ENCODE measurements at regions not wholly inside any gene's neighbourhood (a gene's known extent, or its start where the extent isn't known, plus 50 kb on each side); places are given as distances from the start of the nearest gene placed in this dataset.
"Not testable (repeated sequence)": the region's sequence is repeated elsewhere in the genome, so short reads cannot be mapped to it uniquely, and the experiment has no call there.

DNA sequence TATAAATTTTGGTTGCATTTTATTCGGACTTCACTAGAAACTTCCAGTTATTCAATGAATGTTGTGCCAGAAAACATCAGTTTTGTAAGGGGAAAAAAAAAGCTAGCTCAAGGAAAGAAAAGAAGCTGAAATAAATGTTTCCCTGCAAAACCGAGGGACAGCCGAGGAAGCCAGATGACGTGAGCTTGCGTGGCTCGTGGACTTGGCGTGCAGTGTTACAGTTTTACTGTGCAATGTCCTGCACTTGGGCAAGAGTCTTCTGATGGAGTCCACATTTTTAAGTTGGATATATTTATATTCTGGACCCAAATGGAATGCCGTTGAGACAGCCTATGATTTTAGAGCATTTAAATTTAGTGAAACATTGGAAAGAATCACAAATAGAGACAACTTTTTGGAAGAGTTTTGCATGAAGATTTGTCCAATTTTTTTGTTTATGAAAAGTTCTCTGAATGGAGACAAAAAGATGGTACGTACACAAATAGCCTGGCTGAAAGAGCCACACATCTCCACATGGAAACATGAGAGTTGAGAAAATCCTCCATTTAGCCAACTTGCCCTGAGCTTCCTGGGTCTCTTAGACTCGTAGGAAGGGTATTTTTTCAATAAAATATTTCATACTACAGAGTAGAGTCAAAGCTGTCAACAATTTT, 210.5 kb downstream of the BANP start:
- H3K36me3 Mint-ChIP-seq, DNase-seq, H3K27ac Mint-ChIP-seq, POLR2A ChIA-PET, ATAC-seq, H3K9me3 Mint-ChIP-seq, H3K4me3 Mint-ChIP-seq, H3K4me1 Mint-ChIP-seq: not testable (repeated sequence)
- H3K27me3 Mint-ChIP-seq = peaks cover 0 to 16% (median 11%) of the 10 kb centered on the region in 5 donors

DNA sequence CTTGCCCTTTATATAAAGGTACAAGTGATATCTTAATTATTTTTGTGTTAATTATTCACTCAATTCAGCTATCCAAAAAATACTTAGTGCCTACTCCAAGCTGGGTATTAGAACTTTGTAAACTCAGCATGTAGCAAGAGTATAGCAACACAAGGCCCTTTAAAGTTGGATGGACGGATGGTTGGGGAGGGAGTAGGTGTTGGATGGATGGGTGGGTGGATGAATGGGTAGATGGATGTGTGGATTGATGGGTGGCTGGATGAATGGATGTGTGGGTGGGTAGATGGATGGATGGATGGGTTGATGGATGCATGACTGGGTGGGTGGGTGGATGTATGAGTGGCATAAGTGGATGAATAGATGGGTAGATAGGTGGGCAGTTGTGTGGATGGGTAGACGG, 211.5 kb downstream of the BANP start:
- H3K9me3 Mint-ChIP-seq, DNase-seq, H3K27ac Mint-ChIP-seq, H3K4me1 Mint-ChIP-seq, ATAC-seq, POLR2A ChIA-PET, H3K4me3 Mint-ChIP-seq, H3K36me3 Mint-ChIP-seq: not testable (repeated sequence)
- peaks cover 0 to 17% (median 11%) of the 10 kb centered on the region in 5 donors for H3K27me3 Mint-ChIP-seq

GRCh38 chr16:88164196-88165039, 213.2 kb downstream of the BANP start:
- H3K4me1 Mint-ChIP-seq, ATAC-seq, DNase-seq, H3K27ac Mint-ChIP-seq, H3K4me3 Mint-ChIP-seq, POLR2A ChIA-PET, H3K36me3 Mint-ChIP-seq, H3K9me3 Mint-ChIP-seq: not testable (repeated sequence)
- H3K27me3 Mint-ChIP-seq = peaks cover 0 to 23% (median 11%) of the 10 kb centered on the region in 5 donors

GRCh38 chr16:88165040-88165544, 213.9 kb downstream of the BANP start:
- H3K27me3 Mint-ChIP-seq = peaks cover under 1 to 21% (median 12%) of the 10 kb centered on the region in 5 donors
- H3K4me3 Mint-ChIP-seq, ATAC-seq, DNase-seq, H3K9me3 Mint-ChIP-seq, H3K36me3 Mint-ChIP-seq, H3K4me1 Mint-ChIP-seq, H3K27ac Mint-ChIP-seq, POLR2A ChIA-PET: not testable (repeated sequence)

DNA sequence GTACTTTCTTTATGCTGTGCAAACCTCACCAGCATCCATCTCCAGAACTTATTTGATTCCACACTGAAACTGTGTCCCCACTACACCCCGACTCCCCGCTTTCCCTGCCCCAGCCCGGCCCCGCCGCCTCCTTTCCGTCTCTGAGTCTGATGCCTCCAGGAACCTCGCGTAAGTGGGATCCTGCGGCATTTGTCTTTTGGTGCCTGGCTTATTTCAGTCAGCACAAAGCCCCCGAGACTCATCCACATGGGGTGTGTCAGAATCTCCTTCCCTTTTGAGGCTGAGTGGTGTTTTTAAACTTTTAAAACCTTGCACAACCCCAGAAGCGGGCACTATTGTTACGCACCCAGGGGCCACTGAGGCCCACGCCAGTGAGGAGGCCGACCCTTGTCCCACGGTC, 214.4 kb downstream of the BANP start:
- H3K4me1 Mint-ChIP-seq, H3K27ac Mint-ChIP-seq, ATAC-seq, H3K9me3 Mint-ChIP-seq, H3K36me3 Mint-ChIP-seq, H3K4me3 Mint-ChIP-seq, POLR2A ChIA-PET, DNase-seq: not testable (repeated sequence)
- H3K27me3 Mint-ChIP-seq = peaks cover 5 to 24% (median 18%) of the 10 kb centered on the region in 5 donors

DNA sequence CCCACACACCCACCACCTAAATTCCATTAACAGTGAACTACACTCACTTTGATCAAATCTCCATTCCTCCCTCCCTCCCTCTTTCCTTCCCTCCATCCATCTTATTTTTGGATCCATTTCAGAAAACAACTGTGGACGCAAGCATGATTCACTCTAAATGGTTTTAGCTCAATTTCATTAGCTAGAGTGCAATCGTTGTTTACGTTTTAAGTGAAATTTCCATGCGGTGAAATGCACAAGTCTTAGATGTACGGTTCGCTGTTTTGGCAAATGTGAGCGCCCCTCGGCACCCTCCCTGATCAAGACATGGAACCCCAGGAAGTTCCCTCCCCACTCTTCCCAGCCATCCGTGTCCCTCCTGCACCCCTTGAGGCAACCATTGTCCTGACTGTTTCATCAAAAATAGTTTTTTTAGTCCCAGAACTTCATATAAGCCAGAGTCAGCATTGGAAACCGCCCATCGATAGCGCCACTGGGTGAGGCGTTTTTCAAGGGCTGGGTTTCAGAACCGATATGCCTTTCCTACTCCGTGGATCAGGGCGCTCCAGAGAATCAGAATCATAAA, 215.1 kb downstream of the BANP start:
- Mint-ChIP-seq H3K27me3 (peaks cover 5 to 25% (median 20%) of the 10 kb centered on the region in 5 donors), H3K27ac (peak overlapping the region in 1 of 10 donors; percentile 62)
- H3K4me3 Mint-ChIP-seq, H3K9me3 Mint-ChIP-seq, POLR2A ChIA-PET, H3K36me3 Mint-ChIP-seq, H3K4me1 Mint-ChIP-seq, ATAC-seq, DNase-seq: not testable (repeated sequence)

GRCh38 chr16:88167798-88168556, 214.8 kb upstream of the ZNF469 start:
- Mint-ChIP-seq H3K9me3 (peaks cover 0 to 16% (median 9%) of the 10 kb centered on the region in 9 donors), H3K36me3 (peaks cover 0 to 17% (median 0%) of the 10 kb centered on the region in 3 donors), H3K27me3 (peaks cover 9 to 36% (median 31%) of the 10 kb centered on the region in 5 donors)
- POLR2A ChIA-PET, H3K27ac Mint-ChIP-seq, ATAC-seq, DNase-seq, H3K4me3 Mint-ChIP-seq, H3K4me1 Mint-ChIP-seq: not testable (repeated sequence)

GRCh38 chr16:88168557-88168949, 214.2 kb upstream of the ZNF469 start:
- Mint-ChIP-seq H3K36me3 (peaks cover 0 to 22% (median 0%) of the 10 kb centered on the region in 3 donors), H3K27me3 (peaks cover 9 to 32% (median 31%) of the 10 kb centered on the region in 5 donors), H3K9me3 (peaks cover 0 to 22% (median 9%) of the 10 kb centered on the region in 9 donors)
- ATAC-seq, H3K27ac Mint-ChIP-seq, H3K4me1 Mint-ChIP-seq, DNase-seq, H3K4me3 Mint-ChIP-seq, POLR2A ChIA-PET: not testable (repeated sequence)

GRCh38 chr16:88169136-88169830, 213.5 kb upstream of the ZNF469 start:
- Mint-ChIP-seq H3K27me3 (peaks cover 9 to 27% (median 24%) of the 10 kb centered on the region in 5 donors), H3K36me3 (peaks cover 0 to 24% (median 0%) of the 10 kb centered on the region in 3 donors), H3K9me3 (peaks cover 0 to 24% (median 9%) of the 10 kb centered on the region in 9 donors)
- H3K4me1 Mint-ChIP-seq, POLR2A ChIA-PET, H3K27ac Mint-ChIP-seq, H3K4me3 Mint-ChIP-seq, ATAC-seq, DNase-seq: not testable (repeated sequence)

- peaks cover 9 to 25% (median 20%) of the 10 kb centered on the region in 5 donors for H3K27me3 Mint-ChIP-seq
- H3K36me3 Mint-ChIP-seq = peaks cover 0 to 24% (median 0%) of the 10 kb centered on the region in 3 donors
- H3K4me1 Mint-ChIP-seq, DNase-seq, POLR2A ChIA-PET, H3K27ac Mint-ChIP-seq, H3K4me3 Mint-ChIP-seq, ATAC-seq: not testable (repeated sequence)
- H3K9me3 Mint-ChIP-seq = peaks cover 0 to 24% (median 9%) of the 10 kb centered on the region in 9 donors
Measured at GRCh38 chr16:88169831-88170165, 213.0 kb upstream of the ZNF469 start.

- peak overlapping the region in 1 of 10 donors; percentile 7 for H3K4me3 Mint-ChIP-seq
- DNase-seq (no peak), ATAC-seq (no peak)
- H3K36me3 Mint-ChIP-seq = peaks cover 0 to 24% (median 0%) of the 10 kb centered on the region in 3 donors
- POLR2A ChIA-PET = no interaction called here
- peaks cover 2 to 7% (median 4%) of the 10 kb centered on the region in 4 donors for H3K4me1 Mint-ChIP-seq
- peaks cover 0 to 24% (median 9%) of the 10 kb centered on the region in 9 donors for H3K9me3 Mint-ChIP-seq
- H3K27me3 Mint-ChIP-seq = peaks cover 9 to 25% (median 20%) of the 10 kb centered on the region in 5 donors
- no peak overlapping the region for H3K27ac Mint-ChIP-seq
Measured at GRCh38 chr16:88170528-88170991, 212.2 kb upstream of the ZNF469 start.

- H3K4me1 Mint-ChIP-seq, H3K27ac Mint-ChIP-seq, DNase-seq, H3K4me3 Mint-ChIP-seq, ATAC-seq, POLR2A ChIA-PET: not testable (repeated sequence)
- Mint-ChIP-seq H3K36me3 (peaks cover 0 to 24% (median 0%) of the 10 kb centered on the region in 3 donors), H3K27me3 (peaks cover 9 to 25% (median 20%) of the 10 kb centered on the region in 5 donors), H3K9me3 (peaks cover 0 to 24% (median 9%) of the 10 kb centered on the region in 9 donors)
Measured at GRCh38 chr16:88171126-88171525, 211.6 kb upstream of the ZNF469 start.

Data from naive thymus-derived CD8-positive, alpha-beta T cell (primary cell).